SK-N-SH (cell line): ENCODE measurements at regions not wholly inside any gene's neighbourhood (a gene's known extent, or its start where the extent isn't known, plus 50 kb on each side); places are given as distances from the start of the nearest gene placed in this dataset.

Experiments used
- CTCF ChIA-PET: fragments of 300-600, 350-600 bp; formaldehyde crosslinking; extraction: SDS; loops from one replicate; lab custom pipeline; 2021; lab: Yijun Ruan, JAX
- POLR2A ChIA-PET: fragments of 350-600 bp; sonication (Branson Sonifier 250); formaldehyde crosslinking; extraction: SDS; loops from one replicate; lab custom pipeline; 2020; ENCODE audit warnings: antibody characterized with exemption, inconsistent platforms; lab: Yijun Ruan, JAX
- DNase-seq: peaks from one replicate; pipeline ENCODE4 v3.0.0; 2012
- H2AFZ ChIP-seq: fragments of 200-600 bp; sonication (generic); 2 replicates; pipeline ENCODE4 v1.8.1; 2016; ENCODE audit warnings: antibody characterized with exemption, mild to moderate bottlenecking, low read depth
- H3F3A ChIP-seq: fragments of 200-600 bp; sonication (generic); replicated peaks from 2 replicates; pipeline ENCODE3; 2016; ENCODE audit warnings: antibody characterized with exemption, mild to moderate bottlenecking; ENCODE audit not compliant: insufficient read depth
- H3K27ac ChIP-seq, 2 experiments: fragments of 200-500 bp in 1 of 2; fragments of 200-600 bp in 1 of 2; sonication (Bioruptor generic) in 1 of 2; sonication (generic), shearing (Covaris generic) in 1 of 2; 2 replicates each; pipeline versions ENCODE4 v1.5.1 to v1.6.1; 2014 to 2016; ENCODE audit warnings: low read depth in 2 of 2, inconsistent platforms in 1 of 2, low read length in 1 of 2, mild to moderate bottlenecking in 1 of 2, mixed read lengths in 1 of 2
- H3K27me3 ChIP-seq: fragments of 200-600 bp; sonication (generic), shearing (Covaris generic); 2 replicates; pipeline ENCODE4 v1.6.1; 2016; ENCODE audit warnings: mixed run types; ENCODE audit not compliant: insufficient read depth
- H3K36me3 ChIP-seq, 2 experiments: fragments of 200-500 bp in 1 of 2; fragments of 200-600 bp in 1 of 2; sonication (Bioruptor generic) in 1 of 2; sonication (generic) in 1 of 2; replicated peaks in 1 of 2; 2 replicates each; pipeline versions ENCODE3 to v1.5.1; 2014 to 2016; ENCODE audit warnings: low read length in 1 of 2, mild to moderate bottlenecking in 1 of 2; ENCODE audit not compliant: insufficient read depth in 2 of 2, control insufficient read depth in 1 of 2
- H3K4me1 ChIP-seq, 2 experiments: fragments of 200-500 bp in 1 of 2; fragments of 200-600 bp in 1 of 2; sonication (Bioruptor generic) in 1 of 2; sonication (generic), shearing (Covaris generic) in 1 of 2; 2 replicates each; pipeline versions ENCODE4 v1.5.1 to v1.6.1; 2014 to 2016; ENCODE audit warnings: low read depth in 1 of 2, low read length in 1 of 2, mixed run types in 1 of 2; ENCODE audit not compliant: insufficient read depth in 2 of 2, control insufficient read depth in 1 of 2
- H3K4me2 ChIP-seq: fragments of 200-600 bp; sonication (generic), shearing (Covaris generic); 2 replicates; pipeline ENCODE4 v1.6.1; 2017; ENCODE audit warnings: mixed run types
- H3K4me3 ChIP-seq, 2 experiments: fragments of 200-500 bp in 1 of 2; fragments of 200-600 bp in 1 of 2; sonication (Bioruptor generic) in 1 of 2; sonication (generic), shearing (Covaris generic) in 1 of 2; 2 replicates each; pipeline versions ENCODE4 v1.5.1 to v1.8.1; 2014 to 2016; ENCODE audit warnings: low read depth in 2 of 2, inconsistent platforms in 1 of 2, low read length in 1 of 2, mild to moderate bottlenecking in 1 of 2, mixed read lengths in 1 of 2, moderate library complexity in 1 of 2
- H3K79me2 ChIP-seq: fragments of 200-600 bp; sonication (generic); 2 replicates; pipeline ENCODE4 v1.8.1; 2017; ENCODE audit warnings: mild to moderate bottlenecking; ENCODE audit not compliant: insufficient read depth
- H3K9ac ChIP-seq: fragments of 200-600 bp; sonication (generic); 2 replicates; pipeline ENCODE4 v1.6.1; 2017; ENCODE audit warnings: mixed run types
- H3K9me2 ChIP-seq: fragments of 200-600 bp; sonication (generic); 2 replicates; pipeline ENCODE4 v1.6.1; 2017; ENCODE audit warnings: mixed run types
- H3K9me3 ChIP-seq: fragments of 200-600 bp; sonication (generic); 2 replicates; pipeline ENCODE4 v1.6.1; 2017; ENCODE audit warnings: mixed run types, mild to moderate bottlenecking, moderate library complexity
- H4K20me1 ChIP-seq: fragments of 200-600 bp; sonication (generic); 2 replicates; pipeline ENCODE4 v1.6.1; 2017; ENCODE audit warnings: mild to moderate bottlenecking, mixed run types; ENCODE audit not compliant: insufficient read depth
- CHD2 ChIP-seq: fragments of 150-350 bp; IDR thresholded peaks from 2 replicates; pipeline ENCODE4 v1.6.1; 2018; ENCODE audit warnings: low read length; ENCODE audit not compliant: partially characterized antibody
- ELF1 ChIP-seq: IDR thresholded peaks from 2 replicates; pipeline ENCODE4 v1.4.0; 2012
- EP300 ChIP-seq, 2 experiments: IDR thresholded peaks; 2 replicates each; pipeline versions ENCODE4 v1.4.0 to v1.6.1; 2012; ENCODE audit warnings: borderline replicate concordance in 1 of 2, low read depth in 1 of 2, low read length in 1 of 2
- FOXJ3 ChIP-seq: sonication (generic); formaldehyde crosslinking; IDR thresholded peaks from 2 replicates; pipeline ENCODE4 v1.5.1; 2020; ENCODE audit warnings: mild to moderate bottlenecking, missing genetic modification reagents
- GABPA ChIP-seq: IDR thresholded peaks from 2 replicates; pipeline ENCODE4 v1.4.0; 2012; ENCODE audit warnings: low read depth, mild to moderate bottlenecking
- GATA2 ChIP-seq: sonication (generic); formaldehyde crosslinking; IDR thresholded peaks from 2 replicates; pipeline ENCODE4 v1.5.0; 2020; ENCODE audit warnings: mild to moderate bottlenecking, missing genetic modification reagents
- IRF3 ChIP-seq: fragments of 150-350 bp; IDR thresholded peaks from 2 replicates; pipeline ENCODE4 v1.6.1; 2016; ENCODE audit warnings: mild to moderate bottlenecking, low read depth, low read length
- MXI1 ChIP-seq: IDR thresholded peaks from 2 replicates; pipeline ENCODE4 v1.6.1; 2012; ENCODE audit warnings: mild to moderate bottlenecking, low read depth, low read length, improper control_type of control experiment
- NFIC ChIP-seq: IDR thresholded peaks from 2 replicates; pipeline ENCODE4 v1.4.0; 2012; ENCODE audit warnings: borderline replicate concordance
- POLR2AphosphoS5 ChIP-seq: IDR thresholded peaks from 2 replicates; pipeline ENCODE4 v1.6.1; 2012; ENCODE audit warnings: low read depth, low read length
- RAD21 ChIP-seq: IDR thresholded peaks from 2 replicates; pipeline ENCODE4 v1.6.1; 2012; ENCODE audit warnings: mild to moderate bottlenecking, low read length
- RCOR1 ChIP-seq: fragments of 150-350 bp; IDR thresholded peaks from 2 replicates; pipeline ENCODE4 v1.6.1; 2017; ENCODE audit warnings: antibody characterized with exemption, low read length
- REST ChIP-seq: IDR thresholded peaks from 2 replicates; pipeline ENCODE4 v1.6.1; 2012; ENCODE audit warnings: mild to moderate bottlenecking, low read depth, low read length, moderate library complexity
- RXRA ChIP-seq: IDR thresholded peaks from 2 replicates; pipeline ENCODE4 v1.4.0; 2012; ENCODE audit warnings: low read depth, mild to moderate bottlenecking, borderline replicate concordance
- SIN3A ChIP-seq: IDR thresholded peaks from 2 replicates; pipeline ENCODE4 v1.6.1; 2012; ENCODE audit warnings: low read depth, mild to moderate bottlenecking, low read length, moderate library complexity, borderline replicate concordance
- USF1 ChIP-seq: IDR thresholded peaks from 2 replicates; pipeline ENCODE4 v1.4.0; 2012; ENCODE audit warnings: low read depth, borderline replicate concordance
- USF2 ChIP-seq: fragments of 150-350 bp; IDR thresholded peaks from 2 replicates; pipeline ENCODE4 v1.6.1; 2017; ENCODE audit warnings: antibody characterized with exemption, low read length, low read depth, borderline replicate concordance
- YY1 ChIP-seq: IDR thresholded peaks from 2 replicates; pipeline ENCODE4 v1.4.0; 2012; ENCODE audit warnings: low read depth, mild to moderate bottlenecking
- WGBS: methylation state at CpG from one replicate; pipeline ENCODE4 v1.1.6; 2017; ENCODE audit warnings: low lambda C conversion rate; 5-methylcytosine and 5-hydroxymethylcytosine counted together

- H3K27ac ChIP-seq = no peak overlapping the region
- WGBS = 16% methylated on average over 8 of the region's 12 CpGs
- no peak overlapping the region for H2AFZ ChIP-seq
- H3K4me2 ChIP-seq = no peak overlapping the region
- no peaks in the 10 kb centered on the region for H4K20me1 ChIP-seq
- H3K79me2 ChIP-seq = no peaks in the 10 kb centered on the region
- no peaks in the 10 kb centered on the region for H3F3A ChIP-seq
- no peaks in the 10 kb centered on the region for H3K9me3 ChIP-seq
- no peaks in the 10 kb centered on the region for H3K9me2 ChIP-seq
- POLR2A ChIA-PET = no interaction called here
- TF ChIP-seq RAD21 (no peak), SIN3A (no peak), GATA2 (CRISPR knock-in tag) (no peak)
- TF ChIP-seq, all 33 proteins: peak for 0
- DNase-seq = no peak
- no peak overlapping the region for H3K9ac ChIP-seq
- no peaks in the 10 kb centered on the region for H3K36me3 ChIP-seq
- no peaks in the 10 kb centered on the region for H3K27me3 ChIP-seq
- H3K4me3 ChIP-seq = no peak overlapping the region
- H3K4me1 ChIP-seq = no peaks in the 10 kb centered on the region
- CTCF ChIA-PET = interaction anchor here (0.7 to 2.6 kb wide), 9 partner anchors 9 to 137 kb away, joined by 3 to 7 read pairs (median 3); no protein-coding TSS in a partner anchor
These were observed 68.5 kb upstream of the IGLL5 start for GRCh38 chr22:22818861-22819855.

- H3K4me1 ChIP-seq = no peaks in the 10 kb centered on the region
- H3K4me2 ChIP-seq = no peak overlapping the region
- H3K9ac ChIP-seq = no peak overlapping the region
- H2AFZ ChIP-seq = no peak overlapping the region
- H3F3A ChIP-seq = no peaks in the 10 kb centered on the region
- no peak for TF ChIP-seq IRF3
- TF ChIP-seq POLR2AphosphoS5 = no peak
- TF ChIP-seq USF1 = no peak
- TF ChIP-seq YY1 = no peak
- no peak for TF ChIP-seq NFIC
- TF ChIP-seq USF2 = no peak
- TF ChIP-seq EP300 (IDR thresholded peaks at IDR 0.05; ENCODE audit: borderline replicate concordance in 1 of 2, low read depth in 1 of 2, low read length in 1 of 2) = no peak
- TF ChIP-seq GABPA = no peak
- no peak for TF ChIP-seq REST
- no peak for TF ChIP-seq RCOR1
- no peak for TF ChIP-seq FOXJ3 (CRISPR knock-in tag)
- TF ChIP-seq CHD2 = no peak
- no peak for TF ChIP-seq MXI1
- no peak for TF ChIP-seq RXRA
- TF ChIP-seq ELF1 = no peak
- H3K9me3 ChIP-seq = no peaks in the 10 kb centered on the region
- H4K20me1 ChIP-seq = no peaks in the 10 kb centered on the region
- no peak overlapping the region for H3K27ac ChIP-seq
- no peaks in the 10 kb centered on the region for H3K9me2 ChIP-seq
- WGBS = 19% methylated on average over 3 of the region's 3 CpGs
- no peak overlapping the region for H3K4me3 ChIP-seq
- no peaks in the 10 kb centered on the region for H3K36me3 ChIP-seq
- no peaks in the 10 kb centered on the region for H3K27me3 ChIP-seq
- POLR2A ChIA-PET = no interaction called here
- DNase-seq = no peak
- no peaks in the 10 kb centered on the region for H3K79me2 ChIP-seq
- CTCF ChIA-PET = interaction anchor here (0.7 to 1.0 kb wide), 4 partner anchors 10 to 64 kb away, joined by 3 to 4 read pairs (median 3); no protein-coding TSS in a partner anchor
These were observed 67.5 kb upstream of the IGLL5 start for GRCh38 chr22:22820076-22820475.
